Stimulated activated naive CD8-positive, alpha-beta T cell treated with anti-CD3 and anti-CD28 coated beads, Interleukin-15, Interleukin-2, amounts not matched to agents 100 ng/mL and 50 ng/mL, for 24 hours (primary cell): ENCODE measurements at regions not wholly inside any gene's neighbourhood (a gene's known extent, or its start where the extent isn't known, plus 50 kb on each side); places are given as distances from the start of the nearest gene placed in this dataset.

Source experiments
- H3K27ac Mint-ChIP-seq: one replicate; pipeline ENCODE4 v1.8.0; 2021; ENCODE audit warnings: mild to moderate bottlenecking, mixed read lengths
- H3K27me3 Mint-ChIP-seq: one replicate; pipeline ENCODE4 v1.8.0; 2021; ENCODE audit warnings: mixed read lengths
- H3K36me3 Mint-ChIP-seq: one replicate; pipeline ENCODE4 v1.8.0; 2021; ENCODE audit warnings: low read depth, mixed read lengths
- H3K4me1 Mint-ChIP-seq: one replicate; pipeline ENCODE4 v1.8.0; 2021; ENCODE audit warnings: low read depth, mixed read lengths
- H3K4me3 Mint-ChIP-seq: one replicate; pipeline ENCODE4 v1.8.0; 2021; ENCODE audit warnings: mild to moderate bottlenecking, mixed read lengths
- H3K9me3 Mint-ChIP-seq: one replicate; pipeline ENCODE4 v1.8.0; 2021; ENCODE audit warnings: mixed read lengths

- Mint-ChIP-seq H3K27ac (no peak overlapping the region), H3K4me1 (peaks cover 34% of the 10 kb centered on the region), H3K9me3 (no peaks in the 10 kb centered on the region), H3K4me3 (no peak overlapping the region), H3K27me3 (peaks cover 3% of the 10 kb centered on the region), H3K36me3 (no peaks in the 10 kb centered on the region)
Measured at GRCh38 chr15:70545526-70545925, 217.8 kb downstream of the UACA start.

GRCh38 chr15:70541511-70541910 lies 221.8 kb downstream of the UACA start:
- Mint-ChIP-seq H3K4me3 (no peak overlapping the region), H3K4me1 (peaks cover 14% of the 10 kb centered on the region), H3K9me3 (no peaks in the 10 kb centered on the region), H3K27ac (no peak overlapping the region), H3K36me3 (no peaks in the 10 kb centered on the region), H3K27me3 (peaks cover 8% of the 10 kb centered on the region)

- Mint-ChIP-seq H3K4me3 (no peak overlapping the region), H3K27ac (no peak overlapping the region), H3K9me3 (no peaks in the 10 kb centered on the region), H3K4me1 (peaks cover 18% of the 10 kb centered on the region), H3K27me3 (peaks cover 8% of the 10 kb centered on the region), H3K36me3 (no peaks in the 10 kb centered on the region)
Measured at GRCh38 chr15:70539912-70540530, 223.3 kb downstream of the UACA start.

- Mint-ChIP-seq H3K27me3 (peaks cover 8% of the 10 kb centered on the region), H3K4me1 (peaks cover 24% of the 10 kb centered on the region), H3K9me3 (no peaks in the 10 kb centered on the region), H3K4me3 (no peak overlapping the region), H3K36me3 (no peaks in the 10 kb centered on the region), H3K27ac (no peak overlapping the region)
Measured at GRCh38 chr15:70539409-70539808, 223.9 kb downstream of the UACA start.

GRCh38 chr15:70538278-70538677 lies 225.1 kb downstream of the UACA start:
- H3K36me3 Mint-ChIP-seq, result no peaks in the 10 kb centered on the region
- no peak overlapping the region for H3K27ac Mint-ChIP-seq
- H3K27me3 Mint-ChIP-seq, result peaks cover 8% of the 10 kb centered on the region
- no peaks in the 10 kb centered on the region for H3K9me3 Mint-ChIP-seq
- H3K4me1 Mint-ChIP-seq, result peaks cover 34% of the 10 kb centered on the region
- no peak overlapping the region for H3K4me3 Mint-ChIP-seq

GRCh38 chr15:70535955-70536338 lies 227.4 kb downstream of the UACA start:
- H3K4me1 Mint-ChIP-seq, result peaks cover 34% of the 10 kb centered on the region
- peak overlapping the region; percentile 87 for H3K27ac Mint-ChIP-seq
- no peaks in the 10 kb centered on the region for H3K9me3 Mint-ChIP-seq
- peak overlapping the region; percentile 77 for H3K4me3 Mint-ChIP-seq
- no peaks in the 10 kb centered on the region for H3K36me3 Mint-ChIP-seq
- H3K27me3 Mint-ChIP-seq, result peaks cover 8% of the 10 kb centered on the region

GRCh38 chr15:70535071-70535954 lies 228.0 kb downstream of the UACA start:
- Mint-ChIP-seq H3K27me3 (peaks cover 3% of the 10 kb centered on the region), H3K9me3 (no peaks in the 10 kb centered on the region), H3K4me3 (peak overlapping the region; percentile 77), H3K4me1 (peaks cover 36% of the 10 kb centered on the region), H3K27ac (peak overlapping the region; percentile 87), H3K36me3 (no peaks in the 10 kb centered on the region)

GRCh38 chr15:70533931-70534742 lies 229.2 kb downstream of the UACA start:
- Mint-ChIP-seq H3K9me3 (no peaks in the 10 kb centered on the region), H3K27ac (peak overlapping the region; percentile 87), H3K4me1 (peaks cover 45% of the 10 kb centered on the region), H3K36me3 (no peaks in the 10 kb centered on the region), H3K4me3 (peak overlapping the region; percentile 77), H3K27me3 (peaks cover 3% of the 10 kb centered on the region)

- Mint-ChIP-seq H3K27me3 (no peaks in the 10 kb centered on the region), H3K27ac (no peak overlapping the region), H3K9me3 (no peaks in the 10 kb centered on the region), H3K4me3 (no peak overlapping the region), H3K4me1 (peaks cover 60% of the 10 kb centered on the region), H3K36me3 (peaks cover 3% of the 10 kb centered on the region)
Measured at GRCh38 chr15:70532531-70533186, 230.7 kb downstream of the UACA start.

GRCh38 chr15:70531576-70531975 lies 231.8 kb downstream of the UACA start:
- Mint-ChIP-seq H3K4me3 (no peak overlapping the region), H3K27me3 (no peaks in the 10 kb centered on the region), H3K9me3 (no peaks in the 10 kb centered on the region), H3K36me3 (peaks cover 3% of the 10 kb centered on the region), H3K4me1 (peaks cover 68% of the 10 kb centered on the region), H3K27ac (no peak overlapping the region)

GRCh38 chr15:70530906-70531305 lies 232.5 kb downstream of the UACA start:
- Mint-ChIP-seq H3K27me3 (no peaks in the 10 kb centered on the region), H3K9me3 (no peaks in the 10 kb centered on the region), H3K27ac (no peak overlapping the region), H3K4me3 (no peak overlapping the region), H3K4me1 (peaks cover 68% of the 10 kb centered on the region), H3K36me3 (peaks cover 3% of the 10 kb centered on the region)

- no peaks in the 10 kb centered on the region for H3K9me3 Mint-ChIP-seq
- peaks cover 3% of the 10 kb centered on the region for H3K36me3 Mint-ChIP-seq
- peaks cover 68% of the 10 kb centered on the region for H3K4me1 Mint-ChIP-seq
- no peak overlapping the region for H3K4me3 Mint-ChIP-seq
- no peak overlapping the region for H3K27ac Mint-ChIP-seq
- no peaks in the 10 kb centered on the region for H3K27me3 Mint-ChIP-seq
Measured at GRCh38 chr15:70530503-70530902, 232.9 kb downstream of the UACA start.

GRCh38 chr15:70530017-70530499 lies 233.3 kb downstream of the UACA start:
- H3K4me1 Mint-ChIP-seq, result peaks cover 63% of the 10 kb centered on the region
- peaks cover 3% of the 10 kb centered on the region for H3K36me3 Mint-ChIP-seq

GRCh38 chr15:70528816-70529215 lies 234.5 kb downstream of the UACA start:
- H3K27ac Mint-ChIP-seq, result peak overlapping the region; percentile 86
- no peaks in the 10 kb centered on the region for H3K27me3 Mint-ChIP-seq
- H3K9me3 Mint-ChIP-seq, result no peaks in the 10 kb centered on the region
- H3K4me1 Mint-ChIP-seq, result peaks cover 51% of the 10 kb centered on the region
- no peak overlapping the region for H3K4me3 Mint-ChIP-seq
- H3K36me3 Mint-ChIP-seq, result peaks cover 3% of the 10 kb centered on the region

More at GRCh38 chr15:70530017-70530499, 233.3 kb downstream of the UACA start:
- no peaks in the 10 kb centered on the region for H3K27me3 Mint-ChIP-seq
- H3K27ac Mint-ChIP-seq, result no peak overlapping the region
- no peaks in the 10 kb centered on the region for H3K9me3 Mint-ChIP-seq
- no peak overlapping the region for H3K4me3 Mint-ChIP-seq
